HL-60 (cell line): ENCODE measurements at regions not wholly inside any gene's neighbourhood (a gene's known extent, or its start where the extent isn't known, plus 50 kb on each side); places are given as distances from the start of the nearest gene placed in this dataset.

ENCODE experiments used
- CTCF ChIP-seq: IDR thresholded peaks from one replicate; pipeline ENCODE4 v1.5.1; 2011; ENCODE audit warnings: low read length, control low read depth, inconsistent platforms; ENCODE audit not compliant: insufficient read depth
- POLR2AphosphoS5 ChIP-seq: IDR thresholded peaks from 2 replicates; pipeline ENCODE4 v1.6.1; 2012; ENCODE audit warnings: low read depth
- REST ChIP-seq: IDR thresholded peaks from 2 replicates; pipeline ENCODE4 v1.6.1; 2012; ENCODE audit warnings: low read depth; ENCODE audit not compliant: insufficient replicate concordance

- no peak for TF ChIP-seq REST
- TF ChIP-seq POLR2AphosphoS5, result no peak
- TF ChIP-seq CTCF, result no peak
Observed at GRCh38 chr5:74020503-74020902, 394.5 kb downstream of the ARHGEF28 start.
